ENCODE measurements at regions not wholly inside any gene's neighbourhood (a gene's known extent, or its start where the extent isn't known, plus 50 kb on each side); places are given as distances from the start of the nearest gene placed in this dataset.

- TF ChIP-seq, protein P1, sequence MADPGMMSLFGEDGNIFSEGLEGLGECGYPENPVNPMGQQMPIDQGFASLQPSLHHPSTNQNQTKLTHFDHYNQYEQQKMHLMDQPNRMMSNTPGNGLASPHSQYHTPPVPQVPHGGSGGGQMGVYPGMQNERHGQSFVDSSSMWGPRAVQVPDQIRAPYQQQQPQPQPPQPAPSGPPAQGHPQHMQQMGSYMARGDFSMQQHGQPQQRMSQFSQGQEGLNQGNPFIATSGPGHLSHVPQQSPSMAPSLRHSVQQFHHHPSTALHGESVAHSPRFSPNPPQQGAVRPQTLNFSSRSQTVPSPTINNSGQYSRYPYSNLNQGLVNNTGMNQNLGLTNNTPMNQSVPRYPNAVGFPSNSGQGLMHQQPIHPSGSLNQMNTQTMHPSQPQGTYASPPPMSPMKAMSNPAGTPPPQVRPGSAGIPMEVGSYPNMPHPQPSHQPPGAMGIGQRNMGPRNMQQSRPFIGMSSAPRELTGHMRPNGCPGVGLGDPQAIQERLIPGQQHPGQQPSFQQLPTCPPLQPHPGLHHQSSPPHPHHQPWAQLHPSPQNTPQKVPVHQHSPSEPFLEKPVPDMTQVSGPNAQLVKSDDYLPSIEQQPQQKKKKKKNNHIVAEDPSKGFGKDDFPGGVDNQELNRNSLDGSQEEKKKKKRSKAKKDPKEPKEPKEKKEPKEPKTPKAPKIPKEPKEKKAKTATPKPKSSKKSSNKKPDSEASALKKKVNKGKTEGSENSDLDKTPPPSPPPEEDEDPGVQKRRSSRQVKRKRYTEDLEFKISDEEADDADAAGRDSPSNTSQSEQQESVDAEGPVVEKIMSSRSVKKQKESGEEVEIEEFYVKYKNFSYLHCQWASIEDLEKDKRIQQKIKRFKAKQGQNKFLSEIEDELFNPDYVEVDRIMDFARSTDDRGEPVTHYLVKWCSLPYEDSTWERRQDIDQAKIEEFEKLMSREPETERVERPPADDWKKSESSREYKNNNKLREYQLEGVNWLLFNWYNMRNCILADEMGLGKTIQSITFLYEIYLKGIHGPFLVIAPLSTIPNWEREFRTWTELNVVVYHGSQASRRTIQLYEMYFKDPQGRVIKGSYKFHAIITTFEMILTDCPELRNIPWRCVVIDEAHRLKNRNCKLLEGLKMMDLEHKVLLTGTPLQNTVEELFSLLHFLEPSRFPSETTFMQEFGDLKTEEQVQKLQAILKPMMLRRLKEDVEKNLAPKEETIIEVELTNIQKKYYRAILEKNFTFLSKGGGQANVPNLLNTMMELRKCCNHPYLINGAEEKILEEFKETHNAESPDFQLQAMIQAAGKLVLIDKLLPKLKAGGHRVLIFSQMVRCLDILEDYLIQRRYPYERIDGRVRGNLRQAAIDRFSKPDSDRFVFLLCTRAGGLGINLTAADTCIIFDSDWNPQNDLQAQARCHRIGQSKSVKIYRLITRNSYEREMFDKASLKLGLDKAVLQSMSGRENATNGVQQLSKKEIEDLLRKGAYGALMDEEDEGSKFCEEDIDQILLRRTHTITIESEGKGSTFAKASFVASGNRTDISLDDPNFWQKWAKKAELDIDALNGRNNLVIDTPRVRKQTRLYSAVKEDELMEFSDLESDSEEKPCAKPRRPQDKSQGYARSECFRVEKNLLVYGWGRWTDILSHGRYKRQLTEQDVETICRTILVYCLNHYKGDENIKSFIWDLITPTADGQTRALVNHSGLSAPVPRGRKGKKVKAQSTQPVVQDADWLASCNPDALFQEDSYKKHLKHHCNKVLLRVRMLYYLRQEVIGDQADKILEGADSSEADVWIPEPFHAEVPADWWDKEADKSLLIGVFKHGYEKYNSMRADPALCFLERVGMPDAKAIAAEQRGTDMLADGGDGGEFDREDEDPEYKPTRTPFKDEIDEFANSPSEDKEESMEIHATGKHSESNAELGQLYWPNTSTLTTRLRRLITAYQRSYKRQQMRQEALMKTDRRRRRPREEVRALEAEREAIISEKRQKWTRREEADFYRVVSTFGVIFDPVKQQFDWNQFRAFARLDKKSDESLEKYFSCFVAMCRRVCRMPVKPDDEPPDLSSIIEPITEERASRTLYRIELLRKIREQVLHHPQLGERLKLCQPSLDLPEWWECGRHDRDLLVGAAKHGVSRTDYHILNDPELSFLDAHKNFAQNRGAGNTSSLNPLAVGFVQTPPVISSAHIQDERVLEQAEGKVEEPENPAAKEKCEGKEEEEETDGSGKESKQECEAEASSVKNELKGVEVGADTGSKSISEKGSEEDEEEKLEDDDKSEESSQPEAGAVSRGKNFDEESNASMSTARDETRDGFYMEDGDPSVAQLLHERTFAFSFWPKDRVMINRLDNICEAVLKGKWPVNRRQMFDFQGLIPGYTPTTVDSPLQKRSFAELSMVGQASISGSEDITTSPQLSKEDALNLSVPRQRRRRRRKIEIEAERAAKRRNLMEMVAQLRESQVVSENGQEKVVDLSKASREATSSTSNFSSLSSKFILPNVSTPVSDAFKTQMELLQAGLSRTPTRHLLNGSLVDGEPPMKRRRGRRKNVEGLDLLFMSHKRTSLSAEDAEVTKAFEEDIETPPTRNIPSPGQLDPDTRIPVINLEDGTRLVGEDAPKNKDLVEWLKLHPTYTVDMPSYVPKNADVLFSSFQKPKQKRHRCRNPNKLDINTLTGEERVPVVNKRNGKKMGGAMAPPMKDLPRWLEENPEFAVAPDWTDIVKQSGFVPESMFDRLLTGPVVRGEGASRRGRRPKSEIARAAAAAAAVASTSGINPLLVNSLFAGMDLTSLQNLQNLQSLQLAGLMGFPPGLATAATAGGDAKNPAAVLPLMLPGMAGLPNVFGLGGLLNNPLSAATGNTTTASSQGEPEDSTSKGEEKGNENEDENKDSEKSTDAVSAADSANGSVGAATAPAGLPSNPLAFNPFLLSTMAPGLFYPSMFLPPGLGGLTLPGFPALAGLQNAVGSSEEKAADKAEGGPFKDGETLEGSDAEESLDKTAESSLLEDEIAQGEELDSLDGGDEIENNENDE (IDR thresholded peaks at IDR 0.05; ENCODE audit: insufficient replicate concordance, low read length), result no peak
- no peak for TF ChIP-seq CHD2 (IDR thresholded peaks at IDR 0.05; ENCODE audit: low read length)
- TF ChIP-seq BACH1 (IDR thresholded peaks at IDR 0.05; ENCODE audit: low read length), result no peak
- TF ChIP-seq PHF8 (conservative IDR thresholded peaks at IDR 0.05; ENCODE audit: low read depth, low read length), result no peak
- no peak for TF ChIP-seq SRF (IDR thresholded peaks at IDR 0.05; ENCODE audit: low read depth, low read length)
- TF ChIP-seq TBP (IDR thresholded peaks at IDR 0.05; ENCODE audit: low read depth, low read length), result no peak
- TF ChIP-seq E2F6 (IDR thresholded peaks at IDR 0.05), result no peak
- TF ChIP-seq, protein P2, sequence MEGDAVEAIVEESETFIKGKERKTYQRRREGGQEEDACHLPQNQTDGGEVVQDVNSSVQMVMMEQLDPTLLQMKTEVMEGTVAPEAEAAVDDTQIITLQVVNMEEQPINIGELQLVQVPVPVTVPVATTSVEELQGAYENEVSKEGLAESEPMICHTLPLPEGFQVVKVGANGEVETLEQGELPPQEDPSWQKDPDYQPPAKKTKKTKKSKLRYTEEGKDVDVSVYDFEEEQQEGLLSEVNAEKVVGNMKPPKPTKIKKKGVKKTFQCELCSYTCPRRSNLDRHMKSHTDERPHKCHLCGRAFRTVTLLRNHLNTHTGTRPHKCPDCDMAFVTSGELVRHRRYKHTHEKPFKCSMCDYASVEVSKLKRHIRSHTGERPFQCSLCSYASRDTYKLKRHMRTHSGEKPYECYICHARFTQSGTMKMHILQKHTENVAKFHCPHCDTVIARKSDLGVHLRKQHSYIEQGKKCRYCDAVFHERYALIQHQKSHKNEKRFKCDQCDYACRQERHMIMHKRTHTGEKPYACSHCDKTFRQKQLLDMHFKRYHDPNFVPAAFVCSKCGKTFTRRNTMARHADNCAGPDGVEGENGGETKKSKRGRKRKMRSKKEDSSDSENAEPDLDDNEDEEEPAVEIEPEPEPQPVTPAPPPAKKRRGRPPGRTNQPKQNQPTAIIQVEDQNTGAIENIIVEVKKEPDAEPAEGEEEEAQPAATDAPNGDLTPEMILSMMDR (IDR thresholded peaks at IDR 0.05; ENCODE audit: control extremely low read depth in 1 of 3, insufficient read depth in 1 of 3, low read depth in 1 of 3, low read length in 3 of 3), result no peak
Measured at GRCh38 chr18:35776473-35776872, 194.9 kb downstream of the GALNT1 start (continued).
